ENCODE measurements at regions not wholly inside any gene's neighbourhood (a gene's known extent, or its start where the extent isn't known, plus 50 kb on each side); places are given as distances from the start of the nearest gene placed in this dataset.
A peak's percentile ranks its signal among the peaks of the same experiment; 100 is the strongest.

DNA sequence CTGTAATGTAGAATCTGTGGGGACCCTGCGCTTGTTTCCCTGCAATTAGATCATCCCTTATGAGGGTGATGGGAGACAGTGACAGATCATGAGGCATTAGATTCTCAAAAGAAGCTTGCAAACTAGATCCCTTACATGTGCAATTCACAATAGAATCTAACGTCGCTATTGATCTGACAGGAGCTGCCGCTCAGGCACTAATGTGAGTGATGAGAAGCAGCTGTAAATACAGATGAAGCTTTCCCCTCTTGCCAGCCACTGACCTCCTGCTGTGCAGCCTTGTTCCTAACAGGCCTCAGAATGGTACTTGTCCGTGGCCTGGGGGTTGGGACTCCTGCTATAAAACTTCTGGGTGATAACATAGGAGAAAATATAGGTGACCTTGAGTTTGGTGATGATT is 1076.8 kb downstream of the PDHA2 start:
- Mint-ChIP-seq H3K4me1 (no peaks in the 10 kb centered on the region), H3K4me3 (no peak overlapping the region), H3K27ac (no peak overlapping the region), H3K9me3 (peaks cover 2 to 6% (median 5%) of the 10 kb centered on the region in 3 donors), H3K27me3 (no peaks in the 10 kb centered on the region), H3K36me3 (no peaks in the 10 kb centered on the region)

DNA sequence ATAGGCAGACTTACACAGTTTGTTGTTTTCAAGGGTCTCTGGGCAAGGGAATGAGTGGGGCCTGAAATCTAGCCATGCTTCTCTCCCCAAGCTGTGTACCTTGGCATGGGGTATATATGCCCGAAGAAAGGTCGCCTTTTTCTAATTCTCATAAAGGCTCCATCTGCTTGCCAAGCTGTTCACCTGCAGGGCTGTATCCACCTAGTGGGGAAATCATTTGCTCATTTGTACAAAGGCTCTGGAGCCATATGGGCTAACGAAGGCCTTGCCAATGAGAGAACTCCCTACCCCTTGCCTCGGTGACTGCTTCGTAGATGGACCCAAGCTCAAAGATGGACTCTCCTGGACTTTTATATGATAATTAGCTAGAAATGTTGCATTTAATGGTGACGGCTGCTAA is 1097.0 kb downstream of the PDHA2 start:
- H3K4me1 Mint-ChIP-seq = peaks cover 0 to 1% (median 0%) of the 10 kb centered on the region in 3 donors
- H3K27me3 Mint-ChIP-seq = no peaks in the 10 kb centered on the region
- no peak overlapping the region for H3K4me3 Mint-ChIP-seq
- H3K9me3 Mint-ChIP-seq = peaks cover 0 to 5% (median 3%) of the 10 kb centered on the region in 3 donors
- H3K36me3 Mint-ChIP-seq = peaks cover 2% of the 10 kb centered on the region
- no peak overlapping the region for H3K27ac Mint-ChIP-seq

DNA sequence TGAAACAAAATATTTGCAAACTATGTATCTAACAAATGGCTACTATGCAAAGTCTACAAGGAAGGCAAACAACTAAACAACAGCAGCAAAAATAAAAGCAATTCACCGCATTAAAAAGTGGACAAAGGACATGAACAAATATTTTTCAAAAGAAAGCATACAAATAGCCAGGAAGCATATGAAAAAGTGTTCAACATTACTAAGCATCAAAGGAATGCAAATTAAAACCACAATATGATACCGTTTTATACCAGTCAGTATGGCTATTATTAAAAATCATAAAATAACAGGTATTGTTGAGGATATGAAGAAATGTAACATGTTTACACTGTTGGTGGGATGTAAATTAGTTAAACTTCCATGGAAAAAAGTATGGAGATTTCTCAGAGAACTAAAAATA is 1106.7 kb downstream of the PDHA2 start:
- Mint-ChIP-seq H3K36me3 (no peaks in the 10 kb centered on the region), H3K4me3 (no peak overlapping the region), H3K4me1 (no peaks in the 10 kb centered on the region), H3K9me3 (peaks cover 3 to 5% (median 3%) of the 10 kb centered on the region in 3 donors), H3K27ac (no peak overlapping the region), H3K27me3 (no peaks in the 10 kb centered on the region)

DNA sequence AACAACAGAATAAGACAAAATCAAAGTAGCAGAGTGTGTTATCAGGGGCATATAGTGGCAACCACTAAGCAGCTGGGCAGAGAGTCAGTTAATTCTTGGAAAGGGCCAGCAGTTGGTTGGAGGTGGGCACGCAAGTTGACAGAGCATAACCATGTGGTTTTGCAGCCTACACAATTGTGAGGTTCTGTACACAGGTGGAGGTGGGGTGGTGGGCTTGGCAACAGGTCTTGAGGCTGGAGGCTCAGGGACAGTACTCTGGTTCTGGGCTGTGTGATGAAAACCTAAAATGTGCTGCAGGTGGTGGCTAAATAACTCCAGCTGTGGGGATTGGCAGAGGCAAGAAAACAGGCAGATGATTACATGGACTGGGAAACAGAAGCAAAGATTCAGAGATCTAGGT is 1112.7 kb downstream of the PDHA2 start:
- Mint-ChIP-seq H3K36me3 (no peaks in the 10 kb centered on the region), H3K4me3 (no peak overlapping the region), H3K27me3 (no peaks in the 10 kb centered on the region), H3K4me1 (no peaks in the 10 kb centered on the region), H3K9me3 (peaks cover under 1 to 8% (median 5%) of the 10 kb centered on the region in 3 donors), H3K27ac (peak overlapping the region in 1 of 3 donors; percentile 4)

DNA sequence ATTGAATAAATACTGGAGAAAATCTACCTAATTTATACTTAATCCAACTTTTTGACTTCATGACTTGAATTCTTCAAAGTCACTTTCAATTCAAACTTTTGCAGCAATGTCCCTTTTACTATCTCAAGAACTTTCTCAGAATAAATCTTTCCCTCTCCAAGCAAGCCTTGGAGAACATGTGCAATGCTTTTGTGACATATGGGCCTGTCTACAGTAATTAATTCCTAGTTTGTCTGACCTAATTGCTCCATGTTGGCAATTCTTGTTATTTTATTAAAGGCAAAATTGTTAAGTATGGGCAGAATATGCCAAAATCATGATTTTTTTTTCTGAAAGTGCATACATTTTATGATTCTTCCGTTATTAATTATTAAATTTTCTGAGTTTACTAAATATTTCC is 1115.3 kb downstream of the PDHA2 start:
- Mint-ChIP-seq H3K4me1 (no peaks in the 10 kb centered on the region), H3K9me3 (peaks cover 0 to 8% (median 5%) of the 10 kb centered on the region in 3 donors), H3K4me3 (no peak overlapping the region), H3K27ac (no peak overlapping the region), H3K36me3 (no peaks in the 10 kb centered on the region), H3K27me3 (no peaks in the 10 kb centered on the region)

DNA sequence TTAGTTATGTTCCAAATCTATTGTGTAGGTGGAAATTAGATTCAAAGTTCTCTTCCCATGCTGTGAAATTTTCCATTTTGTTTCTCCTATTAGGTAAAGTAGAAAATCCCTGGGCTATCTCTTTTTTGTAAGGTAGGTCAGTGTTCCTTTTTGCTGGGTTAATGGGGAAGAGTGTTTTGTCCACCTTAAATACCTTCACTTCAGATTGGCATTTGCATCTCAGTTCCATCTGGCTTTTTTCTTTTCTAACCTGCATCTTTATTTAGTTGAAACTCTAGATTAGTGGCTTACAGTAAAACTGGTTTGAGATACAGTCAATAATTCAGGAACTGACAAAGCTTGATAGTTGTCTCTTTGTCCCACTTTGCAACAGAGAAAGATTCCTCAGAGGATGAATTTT is 1115.8 kb downstream of the PDHA2 start:
- no peaks in the 10 kb centered on the region for H3K36me3 Mint-ChIP-seq
- H3K4me3 Mint-ChIP-seq = no peak overlapping the region
- no peaks in the 10 kb centered on the region for H3K4me1 Mint-ChIP-seq
- H3K27ac Mint-ChIP-seq = no peak overlapping the region
- no peaks in the 10 kb centered on the region for H3K27me3 Mint-ChIP-seq
- H3K9me3 Mint-ChIP-seq = peaks cover 0 to 8% (median 5%) of the 10 kb centered on the region in 3 donors

DNA sequence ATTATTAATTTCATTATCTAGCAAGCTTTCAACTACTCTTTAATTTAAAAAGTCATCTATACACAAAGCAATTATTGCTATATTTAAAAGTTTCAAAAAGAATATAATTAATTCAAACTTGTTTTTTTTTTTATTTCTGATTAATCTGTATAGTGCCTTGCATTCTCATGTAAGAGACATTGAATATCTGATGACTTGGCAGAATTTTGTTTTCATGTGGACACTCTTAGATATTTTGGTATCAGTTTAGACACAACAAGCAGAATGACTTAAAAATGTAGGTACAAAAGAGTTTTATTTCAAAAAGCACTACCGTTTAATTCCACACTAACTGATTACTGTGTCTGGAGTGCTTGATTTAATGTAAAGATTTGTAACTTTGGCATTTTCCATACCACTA is 1129.6 kb downstream of the PDHA2 start:
- H3K4me1 Mint-ChIP-seq = no peaks in the 10 kb centered on the region
- H3K9me3 Mint-ChIP-seq = peaks cover under 1 to 3% (median 2%) of the 10 kb centered on the region in 3 donors
- H3K27ac Mint-ChIP-seq = no peak overlapping the region
- H3K4me3 Mint-ChIP-seq = no peak overlapping the region
- H3K36me3 Mint-ChIP-seq = no peaks in the 10 kb centered on the region
- H3K27me3 Mint-ChIP-seq = peaks cover 1% of the 10 kb centered on the region

DNA sequence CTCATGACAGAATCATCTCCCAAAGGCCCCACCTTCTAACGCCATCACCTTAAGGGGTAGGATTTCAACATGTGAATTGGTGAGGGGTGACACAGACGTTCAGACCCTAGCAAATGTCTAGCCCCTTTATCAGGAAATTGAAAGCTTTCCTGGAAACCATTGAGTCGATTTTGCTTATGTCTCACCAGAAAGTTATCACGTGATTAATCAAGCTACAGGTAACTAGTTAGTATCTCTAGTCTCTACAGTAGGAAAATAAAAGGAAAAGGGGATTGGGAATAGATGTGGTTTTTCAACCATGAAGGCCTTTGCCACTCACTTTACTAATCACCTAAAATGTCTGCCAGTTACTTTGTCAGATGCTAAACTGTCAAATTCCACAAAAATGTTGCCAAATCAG is 1133.0 kb downstream of the PDHA2 start:
- H3K9me3 Mint-ChIP-seq = peaks cover 1 to 3% (median 2%) of the 10 kb centered on the region in 3 donors
- no peak overlapping the region for H3K4me3 Mint-ChIP-seq
- H3K27ac Mint-ChIP-seq = no peak overlapping the region
- H3K27me3 Mint-ChIP-seq = peaks cover 1% of the 10 kb centered on the region
- no peaks in the 10 kb centered on the region for H3K4me1 Mint-ChIP-seq
- no peaks in the 10 kb centered on the region for H3K36me3 Mint-ChIP-seq

DNA sequence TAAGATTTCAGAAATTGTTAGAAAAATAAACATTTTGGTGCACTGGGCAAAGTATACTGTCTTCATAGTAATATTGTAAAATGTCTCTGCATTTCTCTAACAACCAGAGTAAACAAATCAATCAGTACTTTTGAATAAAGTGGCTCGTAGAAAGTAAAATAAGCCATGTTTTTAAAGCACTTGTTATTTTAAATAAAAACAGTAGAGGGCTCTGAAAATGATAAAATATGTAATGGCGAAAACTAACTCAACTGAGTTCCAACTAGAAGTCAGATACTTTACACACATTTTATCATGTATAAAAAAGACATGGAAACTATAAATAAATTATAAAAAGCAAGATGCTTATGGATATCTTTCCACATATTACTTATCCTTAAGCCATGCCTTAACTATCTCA is 1134.4 kb downstream of the PDHA2 start:
- Mint-ChIP-seq H3K27ac (no peak overlapping the region), H3K27me3 (peaks cover 1% of the 10 kb centered on the region), H3K36me3 (no peaks in the 10 kb centered on the region), H3K9me3 (peaks cover 1 to 3% (median 2%) of the 10 kb centered on the region in 3 donors), H3K4me3 (no peak overlapping the region), H3K4me1 (no peaks in the 10 kb centered on the region)

DNA sequence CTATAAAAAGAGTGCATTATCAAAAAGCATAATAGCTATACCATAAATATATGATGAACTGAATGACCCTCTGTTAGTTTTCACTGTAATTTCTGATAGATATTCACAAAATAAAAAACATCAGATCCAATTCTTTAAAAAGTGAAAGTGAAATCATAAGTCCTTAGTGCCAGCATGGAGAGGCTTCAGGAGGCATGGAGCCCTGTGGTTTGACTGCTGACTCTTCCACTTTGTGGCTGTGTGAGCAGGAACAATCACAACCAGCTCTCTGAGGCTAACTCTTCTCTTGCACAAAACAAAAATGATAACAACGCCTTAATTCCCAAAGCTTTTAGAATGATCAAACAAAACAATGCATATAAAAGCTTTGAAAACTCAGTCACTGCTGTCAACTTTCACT is 1143.9 kb downstream of the PDHA2 start:
- H3K27me3 Mint-ChIP-seq = no peaks in the 10 kb centered on the region
- no peaks in the 10 kb centered on the region for H3K36me3 Mint-ChIP-seq

DNA sequence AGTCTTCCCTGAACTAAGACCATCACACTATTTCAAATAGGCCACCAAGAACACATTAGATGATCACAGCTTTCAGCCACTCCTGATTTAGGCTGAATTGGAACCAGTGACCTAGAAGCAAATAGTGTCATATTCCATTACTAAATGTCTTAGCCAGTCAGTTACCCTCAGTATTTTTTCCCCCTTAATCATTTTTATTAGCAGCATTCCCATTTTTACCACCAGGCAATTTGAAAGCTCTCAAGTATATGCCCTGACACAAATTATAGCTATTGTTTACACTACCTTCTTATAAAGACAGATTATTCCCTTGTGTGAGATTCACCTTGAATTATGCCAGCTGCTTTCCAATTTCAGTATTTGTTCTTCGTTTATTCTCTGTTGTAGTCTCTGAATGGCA is 1146.9 kb downstream of the PDHA2 start:
- no peak overlapping the region for H3K27ac Mint-ChIP-seq
- no peaks in the 10 kb centered on the region for H3K4me1 Mint-ChIP-seq
- H3K9me3 Mint-ChIP-seq = peaks cover 2 to 12% (median 5%) of the 10 kb centered on the region in 3 donors
- no peaks in the 10 kb centered on the region for H3K36me3 Mint-ChIP-seq
- H3K27me3 Mint-ChIP-seq = no peaks in the 10 kb centered on the region
- H3K4me3 Mint-ChIP-seq = no peak overlapping the region

More for the DNA sequence above, 1143.9 kb downstream of the PDHA2 start:
- Mint-ChIP-seq H3K4me3 (no peak overlapping the region), H3K9me3 (peaks cover 2 to 15% (median 2%) of the 10 kb centered on the region in 3 donors), H3K4me1 (no peaks in the 10 kb centered on the region), H3K27ac (no peak overlapping the region)

DNA sequence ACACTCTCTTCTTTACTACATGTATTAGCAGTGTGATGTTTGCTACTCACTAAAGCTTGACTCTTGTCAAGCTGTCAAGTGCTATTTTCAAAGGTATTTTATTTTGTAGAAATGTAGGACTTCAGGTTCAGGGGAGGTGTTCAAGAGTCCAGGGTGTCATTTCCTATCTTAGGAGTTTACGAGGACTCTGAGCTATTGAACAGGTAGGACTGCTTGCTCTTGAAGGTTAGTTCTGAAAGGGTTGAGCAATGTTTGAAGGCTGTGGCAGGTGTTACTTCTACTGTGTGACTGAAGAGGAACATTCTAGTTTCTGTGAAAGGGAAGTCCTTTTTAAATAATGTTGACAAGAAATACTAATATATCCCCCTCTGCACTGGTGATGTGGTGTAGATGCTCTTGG is 1151.2 kb downstream of the PDHA2 start:
- Mint-ChIP-seq H3K27ac (no peak overlapping the region), H3K4me1 (no peaks in the 10 kb centered on the region), H3K9me3 (peaks cover 2 to 7% (median 5%) of the 10 kb centered on the region in 3 donors), H3K27me3 (no peaks in the 10 kb centered on the region), H3K4me3 (no peak overlapping the region), H3K36me3 (no peaks in the 10 kb centered on the region)

DNA sequence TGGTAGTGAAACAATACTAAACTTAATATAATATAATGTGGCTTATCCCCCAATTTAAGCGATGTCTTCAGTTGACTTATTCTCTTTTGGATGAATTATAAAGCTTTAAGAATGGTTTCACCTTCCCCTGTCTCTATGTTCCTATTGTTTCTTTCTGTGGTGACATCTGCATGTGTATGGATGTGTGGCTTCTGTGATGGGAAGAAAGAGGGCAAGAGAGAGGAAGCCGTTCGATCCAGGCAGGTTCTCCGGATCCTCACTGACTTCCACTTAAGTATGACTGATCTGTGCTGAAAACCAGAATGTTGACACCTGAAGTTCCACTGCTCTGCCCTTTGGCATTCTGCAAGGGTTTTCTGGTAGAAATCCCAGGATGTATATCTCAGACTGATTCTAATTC is 1150.8 kb downstream of the STPG2 start:
- no peak overlapping the region for H3K4me3 Mint-ChIP-seq
- no peaks in the 10 kb centered on the region for H3K27me3 Mint-ChIP-seq
- no peak overlapping the region for H3K27ac Mint-ChIP-seq
- H3K4me1 Mint-ChIP-seq = no peaks in the 10 kb centered on the region
- H3K36me3 Mint-ChIP-seq = no peaks in the 10 kb centered on the region
- peaks cover 2 to 7% (median 3%) of the 10 kb centered on the region in 3 donors for H3K9me3 Mint-ChIP-seq

DNA sequence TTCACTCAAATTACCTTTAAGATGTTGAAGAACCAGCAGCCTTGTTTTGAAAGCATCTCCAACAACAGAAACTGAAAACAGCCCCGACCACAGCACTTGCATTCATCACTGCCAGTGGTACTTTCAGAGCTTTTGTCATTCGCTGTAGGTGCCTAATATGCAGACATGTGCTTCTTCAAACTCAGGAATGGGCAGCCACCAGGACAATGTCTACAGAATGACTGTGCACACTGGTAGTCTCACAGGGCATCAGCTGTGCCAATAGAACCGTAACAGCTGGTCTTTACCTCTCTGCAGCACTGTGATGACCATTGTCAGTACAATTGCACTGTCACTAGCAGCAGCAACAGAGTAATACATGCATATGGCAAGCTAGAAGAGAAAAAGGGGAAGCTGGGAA is 1149.7 kb downstream of the STPG2 start:
- H3K4me3 Mint-ChIP-seq = no peak overlapping the region
- no peak overlapping the region for H3K27ac Mint-ChIP-seq
- peaks cover 0 to 3% (median 2%) of the 10 kb centered on the region in 3 donors for H3K9me3 Mint-ChIP-seq
- no peaks in the 10 kb centered on the region for H3K36me3 Mint-ChIP-seq
- no peaks in the 10 kb centered on the region for H3K27me3 Mint-ChIP-seq
- no peaks in the 10 kb centered on the region for H3K4me1 Mint-ChIP-seq

DNA sequence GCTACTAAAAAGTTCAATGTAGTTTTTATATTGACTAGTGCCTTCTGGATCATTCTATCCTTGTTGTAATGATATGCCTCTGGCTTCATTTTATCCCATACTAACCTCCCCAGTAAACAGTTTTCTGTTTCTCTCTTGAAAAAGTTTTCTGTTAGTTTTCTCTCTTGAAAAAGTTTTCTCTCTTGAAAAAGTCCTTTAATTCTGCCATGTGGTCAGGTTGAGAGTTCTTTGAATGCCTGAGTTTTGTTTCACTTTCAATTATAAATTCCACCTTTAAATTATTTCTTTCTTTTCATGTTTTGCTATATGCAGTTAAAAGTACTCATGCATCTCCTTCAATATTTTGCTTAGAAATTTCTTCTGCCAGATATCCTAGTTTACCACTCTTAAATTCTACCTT is 1139.6 kb downstream of the STPG2 start:
- Mint-ChIP-seq H3K27ac (no peak overlapping the region), H3K27me3 (no peaks in the 10 kb centered on the region), H3K36me3 (peaks cover 1% of the 10 kb centered on the region), H3K9me3 (peaks cover 2 to 3% (median 3%) of the 10 kb centered on the region in 3 donors), H3K4me1 (no peaks in the 10 kb centered on the region), H3K4me3 (no peak overlapping the region)

DNA sequence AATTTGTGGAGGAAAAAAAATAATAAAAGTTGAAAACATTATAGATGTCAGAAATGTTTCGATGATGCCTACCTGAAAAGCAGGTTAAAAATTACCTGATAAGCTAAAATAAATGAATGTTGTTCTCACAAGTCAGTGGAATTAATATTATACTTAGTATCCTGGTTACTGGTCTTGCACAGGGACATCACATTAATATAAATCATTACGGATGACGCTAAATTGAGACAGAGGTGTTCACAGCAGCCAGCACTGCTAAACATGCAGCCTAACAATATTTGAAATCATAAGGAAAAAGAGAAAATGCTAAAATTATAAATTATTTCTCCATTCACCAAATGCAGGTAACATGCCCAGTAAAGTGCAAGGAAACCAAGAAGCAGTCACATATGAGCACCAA is 1130.0 kb downstream of the STPG2 start:
- Mint-ChIP-seq H3K4me3 (no peak overlapping the region), H3K9me3 (peaks cover 0 to 1% (median 0%) of the 10 kb centered on the region in 3 donors), H3K27ac (no peak overlapping the region), H3K4me1 (no peaks in the 10 kb centered on the region), H3K36me3 (no peaks in the 10 kb centered on the region), H3K27me3 (no peaks in the 10 kb centered on the region)

DNA sequence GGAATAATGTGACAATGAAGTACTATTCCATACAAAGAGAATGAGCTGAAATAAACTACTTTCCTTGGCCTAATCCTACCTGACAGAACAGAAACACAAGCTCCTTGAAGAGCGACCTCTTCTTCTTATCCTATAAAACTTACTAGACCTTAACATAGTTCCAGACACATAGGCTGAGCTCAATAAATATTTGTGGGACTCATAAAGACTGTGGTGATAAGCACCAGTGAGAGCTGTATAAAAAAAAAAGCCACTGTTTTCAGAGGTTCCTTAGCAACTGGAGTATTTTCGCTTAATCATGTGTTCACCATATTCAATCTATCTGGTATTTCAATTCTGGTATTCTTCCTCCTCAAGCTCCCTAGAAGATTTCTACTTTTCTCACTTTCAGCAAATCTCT is 1129.6 kb downstream of the STPG2 start:
- Mint-ChIP-seq H3K4me3 (no peak overlapping the region), H3K27me3 (no peaks in the 10 kb centered on the region), H3K27ac (no peak overlapping the region), H3K4me1 (no peaks in the 10 kb centered on the region), H3K36me3 (no peaks in the 10 kb centered on the region), H3K9me3 (peaks cover 0 to 1% (median 0%) of the 10 kb centered on the region in 3 donors)

Data from IgD-negative memory B cell (primary cell).